ENCODE measurements at regions not wholly inside any gene's neighbourhood (a gene's known extent, or its start where the extent isn't known, plus 50 kb on each side); places are given as distances from the start of the nearest gene placed in this dataset.
"Not testable (repeated sequence)": the region's sequence is repeated elsewhere in the genome, so short reads cannot be mapped to it uniquely, and the experiment has no call there.

- no peaks in the 10 kb centered on the region for H3K27me3 ChIP-seq
- peaks cover 0 to 12% (median 8%) of the 10 kb centered on the region in 3 donors for H3K9me3 ChIP-seq
- H3K4me3 ChIP-seq = no peak overlapping the region
- H3K4me1 ChIP-seq = no peaks in the 10 kb centered on the region
- no peak overlapping the region for H3K27ac ChIP-seq
- intact Hi-C loops (cut with DNase I) = no loop called here
- 16 to 80% methylated on average over 1 of the region's 1 CpG for WGBS, 2 donors
- no peaks in the 10 kb centered on the region for H3K36me3 ChIP-seq
- TF ChIP-seq POLR2A (IDR thresholded peaks at IDR 0.05) = no peak
- TF ChIP-seq CTCF (IDR thresholded peaks at IDR 0.05) = no peak
- no peak for DNase-seq
Observed at GRCh38 chr2:39581866-39582265, 83.9 kb upstream of the TMEM178A start.

DNA sequence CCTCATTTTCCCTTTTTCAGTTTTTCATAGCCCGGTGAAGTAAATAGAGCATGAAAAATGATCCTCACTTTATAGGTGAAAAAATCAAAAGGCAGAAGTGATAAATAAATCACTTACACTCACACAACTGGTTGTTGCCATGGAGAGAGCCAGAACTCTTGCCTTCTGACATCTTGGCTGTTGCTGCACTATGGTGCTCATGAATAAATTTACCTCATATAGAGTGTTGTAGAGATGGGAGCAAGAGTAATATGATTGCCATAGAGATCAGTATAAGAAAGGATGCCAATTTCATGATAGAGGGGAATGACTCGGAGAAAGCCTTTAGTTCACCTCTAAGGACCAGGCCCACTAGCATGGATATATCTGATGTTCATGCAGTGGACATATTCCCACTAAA lies 82.5 kb upstream of the TMEM178A start:
- 83 to 85% methylated on average over 2 of the region's 2 CpGs for WGBS, 2 donors
- TF ChIP-seq CTCF (IDR thresholded peaks at IDR 0.05) (no peak), POLR2A (IDR thresholded peaks at IDR 0.05) (no peak)
- H3K27ac ChIP-seq = no peak overlapping the region
- H3K4me3 ChIP-seq = no peak overlapping the region
- no peaks in the 10 kb centered on the region for H3K36me3 ChIP-seq
- H3K9me3 ChIP-seq = peaks cover 0 to 12% (median 8%) of the 10 kb centered on the region in 3 donors
- no peaks in the 10 kb centered on the region for H3K4me1 ChIP-seq
- DNase-seq = no peak
- no peaks in the 10 kb centered on the region for H3K27me3 ChIP-seq
- intact Hi-C loops (cut with DNase I) = no loop called here

DNA sequence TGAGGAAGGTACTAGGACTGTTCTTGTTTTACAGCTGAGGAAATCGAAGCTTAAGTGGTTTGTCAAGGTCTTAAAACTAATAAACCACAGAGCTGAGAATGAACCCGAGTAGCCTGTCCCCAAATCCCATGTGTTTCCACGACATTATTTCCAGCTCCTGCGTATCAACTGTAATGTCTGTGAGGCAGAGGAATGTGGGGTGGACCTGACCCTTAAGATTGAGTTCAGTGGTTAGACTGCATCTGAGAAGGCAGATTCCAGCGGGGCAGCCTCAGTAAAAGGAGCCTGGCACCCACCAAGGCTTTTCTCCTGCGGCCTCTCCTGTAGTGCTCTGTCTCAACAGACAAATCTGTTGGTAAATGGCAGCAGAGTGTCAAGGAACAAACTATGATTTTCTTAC lies 81.9 kb upstream of the TMEM178A start:
- intact Hi-C loops (cut with DNase I) = no loop called here
- H3K27ac ChIP-seq = no peak overlapping the region
- 74 to 82% methylated on average over 6 of the region's 6 CpGs for WGBS, 2 donors
- no peaks in the 10 kb centered on the region for H3K4me1 ChIP-seq
- DNase-seq = no peak
- no peaks in the 10 kb centered on the region for H3K36me3 ChIP-seq
- H3K9me3 ChIP-seq = peaks cover 0 to 12% (median 8%) of the 10 kb centered on the region in 3 donors
- no peaks in the 10 kb centered on the region for H3K27me3 ChIP-seq
- TF ChIP-seq CTCF (IDR thresholded peaks at IDR 0.05) (no peak), POLR2A (IDR thresholded peaks at IDR 0.05) (no peak)
- H3K4me3 ChIP-seq = no peak overlapping the region

GRCh38 chr2:39584283-39584965 lies 81.3 kb upstream of the TMEM178A start:
- WGBS, 2 donors = 55 to 62% methylated on average over 5 of the region's 5 CpGs

DNA sequence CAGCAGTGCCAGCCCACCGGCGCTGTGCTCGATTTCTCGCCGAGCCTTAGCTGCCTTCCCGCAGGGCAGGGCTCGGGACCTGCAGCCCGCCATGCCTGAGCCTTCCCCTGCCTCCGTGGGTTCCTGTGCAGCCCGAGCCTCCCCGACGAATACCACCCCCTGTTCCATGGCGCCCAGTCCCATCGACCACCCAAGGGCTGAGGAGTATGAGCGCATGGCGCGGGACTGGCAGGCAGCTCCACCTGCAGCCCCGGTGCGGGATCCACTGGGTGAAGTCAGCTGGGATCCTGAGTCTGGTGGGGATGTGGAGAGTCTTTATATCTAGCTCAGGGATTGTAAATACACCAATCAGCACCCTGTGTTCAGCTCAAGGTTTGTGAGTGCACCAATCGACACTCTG lies 80.2 kb upstream of the TMEM178A start:
- H3K4me1 ChIP-seq; intact Hi-C loops (cut with DNase I); H3K9me3 ChIP-seq; H3K27ac ChIP-seq; DNase-seq; H3K36me3 ChIP-seq; H3K4me3 ChIP-seq; H3K27me3 ChIP-seq: not testable (repeated sequence)
- WGBS, 2 donors = no CpG with 5 or more reads among the region's 20 CpGs

More at GRCh38 chr2:39584283-39584965, 81.3 kb upstream of the TMEM178A start:
- H3K27me3 ChIP-seq = no peaks in the 10 kb centered on the region
- H3K9me3 ChIP-seq = peaks cover 0 to 12% (median 8%) of the 10 kb centered on the region in 3 donors
- TF ChIP-seq CTCF (IDR thresholded peaks at IDR 0.05) (no peak), POLR2A (IDR thresholded peaks at IDR 0.05) (no peak)
- H3K4me1 ChIP-seq = no peaks in the 10 kb centered on the region
- no peak for DNase-seq
- H3K4me3 ChIP-seq = no peak overlapping the region
- intact Hi-C loops (cut with DNase I) = no loop called here
- no peak overlapping the region for H3K27ac ChIP-seq
- no peaks in the 10 kb centered on the region for H3K36me3 ChIP-seq

DNA sequence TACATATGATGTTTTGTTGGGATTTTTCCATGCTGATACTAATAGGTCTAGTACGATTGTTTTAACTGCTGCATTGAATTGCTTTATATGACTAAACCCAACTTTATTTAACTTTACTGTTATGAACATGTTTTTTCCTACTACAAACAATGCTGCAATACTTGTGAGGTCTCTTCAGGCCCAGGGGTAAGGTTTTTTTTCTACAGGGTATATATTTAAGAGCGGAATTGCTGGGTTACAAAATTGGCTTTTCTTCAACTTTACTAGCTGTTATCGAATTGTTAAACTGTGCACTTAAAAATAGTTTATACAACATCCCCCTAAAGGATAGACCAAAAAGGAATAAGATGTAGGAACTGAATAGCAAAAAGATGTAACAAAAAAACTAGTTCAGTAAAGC lies 78.5 kb upstream of the TMEM178A start:
- H3K9me3 ChIP-seq = no peaks in the 10 kb centered on the region
- intact Hi-C loops (cut with DNase I) = no loop called here
- no peak for TF ChIP-seq POLR2A (IDR thresholded peaks at IDR 0.05)
- no peak for TF ChIP-seq CTCF (IDR thresholded peaks at IDR 0.05)
- H3K27ac ChIP-seq = no peak overlapping the region
- no peaks in the 10 kb centered on the region for H3K4me1 ChIP-seq
- no peaks in the 10 kb centered on the region for H3K27me3 ChIP-seq
- H3K4me3 ChIP-seq = no peak overlapping the region
- no peaks in the 10 kb centered on the region for H3K36me3 ChIP-seq
- no peak for DNase-seq
- WGBS, 2 donors = 83 to 92% methylated on average over 3 of the region's 3 CpGs
